Osteocyte (in vitro differentiated cells): ENCODE measurements at regions not wholly inside any gene's neighbourhood (a gene's known extent, or its start where the extent isn't known, plus 50 kb on each side); places are given as distances from the start of the nearest gene placed in this dataset.
A peak's percentile ranks its signal among the peaks of the same experiment; 100 is the strongest.

Source experiments
- DNase-seq: peaks from one replicate; pipeline ENCODE4 v3.0.0; 2021; ENCODE audit warnings: mixed read lengths; ENCODE audit not compliant: unreplicated experiment; ENCODE audit errors: extremely low spot score
- H3K27ac Mint-ChIP-seq: one replicate; pipeline ENCODE4 v1.8.0; 2021; ENCODE audit warnings: mild to moderate bottlenecking, mixed read lengths; ENCODE audit not compliant: unreplicated experiment
- H3K27me3 Mint-ChIP-seq: one replicate; pipeline ENCODE4 v1.8.0; 2021; ENCODE audit warnings: mixed read lengths; ENCODE audit not compliant: unreplicated experiment
- H3K36me3 Mint-ChIP-seq: one replicate; pipeline ENCODE4 v1.8.0; 2021; ENCODE audit warnings: mixed read lengths; ENCODE audit not compliant: unreplicated experiment
- H3K4me1 Mint-ChIP-seq: one replicate; pipeline ENCODE4 v1.8.0; 2021; ENCODE audit warnings: mixed read lengths; ENCODE audit not compliant: unreplicated experiment
- H3K4me3 Mint-ChIP-seq: one replicate; pipeline ENCODE4 v1.8.0; 2021; ENCODE audit warnings: mild to moderate bottlenecking, moderate library complexity, mixed read lengths; ENCODE audit not compliant: unreplicated experiment
- H3K9me3 Mint-ChIP-seq: one replicate; pipeline ENCODE4 v1.8.0; 2021; ENCODE audit warnings: mixed read lengths; ENCODE audit not compliant: unreplicated experiment
- CTCF ChIP-seq: fragments of 200-600 bp; sonication (generic); IDR thresholded peaks from 2 replicates; pipeline ENCODE4 v1.5.0; 2021; ENCODE audit warnings: antibody characterized with exemption, mild to moderate bottlenecking, moderate library complexity

- no peaks in the 10 kb centered on the region for H3K27me3 Mint-ChIP-seq
- peak overlapping the region; percentile 65 for H3K27ac Mint-ChIP-seq
- H3K9me3 Mint-ChIP-seq = no peaks in the 10 kb centered on the region
- H3K4me3 Mint-ChIP-seq = peak overlapping the region; percentile 0
- H3K36me3 Mint-ChIP-seq = no peaks in the 10 kb centered on the region
- no peak for TF ChIP-seq CTCF
- H3K4me1 Mint-ChIP-seq = peaks cover 19% of the 10 kb centered on the region
- no peak for DNase-seq
These were observed 142.0 kb upstream of the PRKCQ start for GRCh38 chr10:6721964-6722615.

- Mint-ChIP-seq H3K27ac (peak overlapping the region; percentile 65), H3K4me3 (peak overlapping the region; percentile 41), H3K9me3 (no peaks in the 10 kb centered on the region), H3K36me3 (no peaks in the 10 kb centered on the region), H3K4me1 (peaks cover 19% of the 10 kb centered on the region), H3K27me3 (no peaks in the 10 kb centered on the region)
- DNase-seq = no peak
- peak; percentile 49 for TF ChIP-seq CTCF
These were observed 141.4 kb upstream of the PRKCQ start for GRCh38 chr10:6721480-6721879.

GRCh38 chr10:6719561-6719960, 139.5 kb upstream of the PRKCQ start:
- Mint-ChIP-seq H3K9me3 (no peaks in the 10 kb centered on the region), H3K27ac (no peak overlapping the region), H3K36me3 (no peaks in the 10 kb centered on the region), H3K4me1 (peaks cover 19% of the 10 kb centered on the region), H3K27me3 (no peaks in the 10 kb centered on the region), H3K4me3 (no peak overlapping the region)
- DNase-seq = no peak
- no peak for TF ChIP-seq CTCF

- H3K4me1 Mint-ChIP-seq = peaks cover 19% of the 10 kb centered on the region
- no peaks in the 10 kb centered on the region for H3K9me3 Mint-ChIP-seq
- DNase-seq = no peak
- no peak overlapping the region for H3K4me3 Mint-ChIP-seq
- H3K27me3 Mint-ChIP-seq = peaks cover 4% of the 10 kb centered on the region
- no peak overlapping the region for H3K27ac Mint-ChIP-seq
- no peaks in the 10 kb centered on the region for H3K36me3 Mint-ChIP-seq
- no peak for TF ChIP-seq CTCF
These were observed 138.5 kb upstream of the PRKCQ start for GRCh38 chr10:6718550-6718949.

GRCh38 chr10:6716516-6716915, 136.4 kb upstream of the PRKCQ start:
- Mint-ChIP-seq H3K27ac (no peak overlapping the region), H3K9me3 (no peaks in the 10 kb centered on the region), H3K36me3 (no peaks in the 10 kb centered on the region), H3K4me3 (no peak overlapping the region), H3K4me1 (peaks cover 5% of the 10 kb centered on the region), H3K27me3 (peaks cover 20% of the 10 kb centered on the region)
- no peak for DNase-seq
- TF ChIP-seq CTCF = no peak
